GM19240 (cell line): ENCODE measurements at regions not wholly inside any gene's neighbourhood (a gene's known extent, or its start where the extent isn't known, plus 50 kb on each side); places are given as distances from the start of the nearest gene placed in this dataset.

Experiments used
- DNase-seq: peaks from one replicate; pipeline ENCODE4 v3.0.0; 2011; ENCODE audit warnings: low spot score; ENCODE audit not compliant: insufficient read length

- no peak for DNase-seq
Measured at GRCh38 chr6:147755999-147756398, 247.5 kb downstream of the SAMD5 start.

DNA sequence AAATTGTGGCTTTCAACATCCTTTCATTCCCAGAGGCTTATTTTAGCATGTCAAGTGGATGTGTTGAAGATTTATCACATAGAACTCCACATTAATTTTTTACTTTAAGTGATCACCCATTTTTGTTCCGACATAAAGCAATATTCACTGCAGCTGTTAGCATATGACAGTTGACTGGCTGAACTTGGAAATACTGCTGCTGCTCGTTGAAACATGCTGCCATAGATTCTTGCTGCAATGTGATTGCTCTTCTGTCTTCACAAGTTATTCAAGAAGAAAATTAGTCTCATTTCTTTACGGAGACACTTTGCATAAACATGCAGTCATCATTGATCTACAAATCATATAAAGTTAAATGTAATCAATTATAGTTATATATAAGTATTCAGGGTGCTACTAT lies 248.4 kb downstream of the SAMD5 start:
- DNase-seq, result no peak

DNA sequence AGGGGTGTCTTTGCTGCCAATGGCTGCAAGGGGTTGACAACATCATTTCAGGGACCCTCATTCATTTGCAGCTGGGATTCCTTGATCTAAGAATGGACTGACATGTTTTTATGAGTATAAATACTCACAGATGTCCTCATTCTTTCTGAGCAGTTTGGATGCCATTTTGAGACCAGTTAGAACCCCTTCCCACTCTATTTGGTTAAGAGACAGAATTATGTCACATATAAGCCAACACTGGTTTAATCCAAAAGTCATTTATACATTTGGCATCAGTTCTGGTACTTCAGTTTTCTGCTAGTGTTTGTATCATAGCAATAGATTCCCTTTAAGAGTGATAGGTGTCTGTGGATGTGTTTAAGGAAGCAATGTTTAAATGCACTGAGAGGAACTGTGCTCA lies 248.8 kb downstream of the SAMD5 start:
- no peak for DNase-seq

- DNase-seq, result no peak
Measured at GRCh38 chr6:147758303-147758702, 249.8 kb downstream of the SAMD5 start.

DNA sequence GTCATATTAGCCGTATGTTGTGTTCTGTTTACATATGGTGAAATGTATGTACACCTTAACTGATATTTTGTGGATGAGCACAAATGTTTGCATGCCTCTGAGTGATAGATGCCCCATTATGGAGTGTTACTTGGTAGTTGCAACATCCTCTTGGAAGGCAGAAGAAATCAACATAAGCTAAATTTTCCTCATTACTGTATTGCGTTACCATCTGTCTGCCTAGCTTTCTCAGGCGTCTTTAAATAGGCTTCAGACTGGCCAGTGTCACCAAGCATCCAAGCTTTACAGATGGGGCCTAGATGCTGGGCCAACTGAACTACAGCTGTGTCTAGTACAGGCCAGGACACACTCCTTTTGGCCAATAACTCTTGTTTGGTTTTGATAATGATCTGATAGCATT lies 250.6 kb downstream of the SAMD5 start:
- DNase-seq, result no peak

DNA sequence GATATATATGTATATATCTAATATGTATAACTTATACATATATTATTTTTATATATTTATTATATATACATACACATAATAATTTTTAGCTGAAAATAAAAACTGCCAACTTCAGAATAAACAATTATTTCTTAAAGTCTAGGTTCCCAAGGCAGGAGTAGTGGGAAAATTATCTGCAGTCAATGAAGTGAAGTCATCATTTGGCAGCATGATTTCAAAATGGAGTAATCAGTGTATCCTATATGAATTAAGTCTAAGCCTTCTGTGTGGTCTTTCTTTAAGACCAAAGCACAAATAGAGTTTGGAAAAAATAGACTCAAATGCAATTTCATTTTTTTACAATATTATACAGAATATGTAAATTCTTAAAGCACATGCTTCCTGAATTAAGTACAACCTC lies 251.0 kb downstream of the SAMD5 start:
- no peak for DNase-seq

DNA sequence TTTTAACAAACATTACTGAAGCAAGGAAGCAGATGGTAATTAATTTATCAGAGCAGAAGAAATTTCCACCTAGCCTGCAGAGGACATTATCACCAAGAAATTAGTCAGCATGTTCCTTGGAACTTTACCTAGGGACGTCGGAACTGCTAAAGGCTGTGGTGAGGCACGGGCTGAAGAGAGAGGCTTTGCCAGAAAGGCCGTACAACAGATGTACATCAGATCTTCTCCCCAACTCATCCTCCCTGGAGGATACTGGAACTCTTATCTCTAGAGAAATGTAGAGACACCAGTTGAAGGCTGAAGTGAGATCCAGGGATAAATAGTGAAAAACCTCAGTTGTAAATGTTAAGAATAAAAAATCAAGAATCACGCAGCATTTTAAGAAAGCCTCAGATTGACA lies 257.1 kb downstream of the SAMD5 start:
- no peak for DNase-seq

- no peak for DNase-seq
Measured at GRCh38 chr6:147768969-147769368, 260.5 kb downstream of the SAMD5 start.

DNA sequence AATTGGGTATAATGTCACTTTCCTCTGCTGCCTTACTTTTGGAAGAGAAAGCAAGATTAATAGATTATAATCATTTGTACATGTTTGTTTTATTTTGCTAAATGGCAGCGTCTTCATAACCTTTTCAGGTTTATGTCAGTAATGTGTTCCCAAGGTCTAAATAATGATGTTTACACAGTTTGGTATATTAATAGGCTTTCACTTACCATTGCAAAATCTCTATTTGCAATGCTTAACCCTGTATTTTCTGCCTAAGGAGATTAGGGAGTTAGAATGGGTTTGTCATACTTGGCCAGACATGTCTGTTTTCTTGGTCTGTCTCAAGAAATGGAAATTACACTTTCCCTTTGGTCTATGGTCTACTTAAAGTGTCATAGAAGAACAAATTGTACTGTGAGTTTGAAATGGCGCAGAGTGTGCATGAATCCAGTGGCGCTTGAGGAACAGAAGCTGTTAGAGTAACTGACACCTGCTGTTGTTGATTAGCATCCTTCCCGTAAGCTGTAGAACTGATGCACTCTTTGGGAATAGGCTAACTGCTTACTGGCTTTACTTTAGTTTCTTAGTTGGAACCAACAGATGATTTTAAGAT lies 261.1 kb downstream of the SAMD5 start:
- DNase-seq, result no peak

GRCh38 chr6:147770221-147770620 lies 261.7 kb downstream of the SAMD5 start:
- DNase-seq, result no peak

- DNase-seq, result no peak
Measured at GRCh38 chr6:147772724-147773123, 264.2 kb downstream of the SAMD5 start.

GRCh38 chr6:147774856-147775255 lies 266.4 kb downstream of the SAMD5 start:
- no peak for DNase-seq

DNA sequence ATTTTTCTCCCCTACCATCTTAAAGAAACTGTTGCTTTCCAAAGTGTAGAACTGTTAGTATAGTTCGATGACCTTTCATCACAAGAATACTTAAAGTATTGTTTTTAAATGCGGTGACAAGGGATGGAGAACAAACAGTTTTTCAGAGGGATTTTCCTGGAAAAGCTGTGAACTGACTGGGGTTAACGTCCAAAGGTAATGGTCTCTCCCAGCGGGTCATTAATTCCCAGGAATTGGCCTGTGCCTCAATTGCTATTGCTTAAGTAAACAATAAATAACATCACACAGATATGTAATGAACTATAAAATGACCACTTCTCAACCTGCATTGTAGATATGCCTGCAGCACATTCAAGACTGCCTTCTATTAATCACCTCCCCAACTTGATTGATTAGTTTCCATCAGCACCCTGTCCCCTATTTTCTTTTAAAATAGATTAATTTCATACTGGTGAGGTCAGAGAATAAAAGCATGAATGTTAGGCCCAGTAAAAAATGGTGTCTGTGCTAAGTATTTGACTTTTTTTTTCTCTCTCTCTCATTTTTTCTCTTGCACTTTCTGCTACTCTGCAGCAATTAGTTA lies 268.2 kb downstream of the SAMD5 start:
- no peak for DNase-seq

- no peak for DNase-seq
Measured at GRCh38 chr6:147779624-147780023, 271.1 kb downstream of the SAMD5 start.

DNA sequence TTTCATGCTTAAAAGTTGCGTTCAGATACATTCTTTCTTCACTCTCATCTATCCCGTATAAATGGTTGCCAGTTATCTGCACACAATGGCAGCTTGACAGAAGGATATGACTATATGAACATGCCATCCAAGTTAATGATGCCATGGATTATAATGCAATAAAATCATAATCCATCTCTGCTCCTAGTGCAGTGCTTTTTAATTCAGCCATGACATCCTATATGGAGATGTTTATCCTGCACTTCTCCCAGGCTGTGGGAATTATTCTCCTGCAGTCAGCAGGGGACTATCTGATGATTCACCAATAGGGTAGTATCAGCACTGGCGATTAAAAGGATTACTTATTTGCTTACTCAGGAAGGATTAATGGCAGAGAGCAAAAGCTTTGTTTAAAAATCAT lies 273.8 kb downstream of the SAMD5 start:
- DNase-seq, result no peak

DNA sequence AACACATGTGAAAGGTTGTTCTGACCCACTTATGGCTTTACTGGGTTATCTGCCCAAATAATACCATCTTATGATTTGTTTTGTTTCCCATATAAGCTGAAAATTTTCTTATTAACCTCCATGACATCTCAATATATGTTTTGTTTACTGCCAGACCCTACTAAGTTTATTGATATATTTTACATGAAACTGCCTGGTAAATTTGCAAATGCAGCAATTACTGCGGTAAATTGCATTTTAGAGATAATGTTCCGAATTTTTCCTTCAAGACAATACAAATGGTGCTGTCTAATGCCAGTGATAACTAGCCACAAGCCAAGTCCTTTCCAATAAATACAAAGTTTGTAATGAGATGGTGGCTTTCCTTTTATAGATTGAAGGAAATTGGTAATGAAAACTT lies 275.9 kb downstream of the SAMD5 start:
- DNase-seq, result no peak

- no peak for DNase-seq
Measured at GRCh38 chr6:147787417-147787816, 278.9 kb downstream of the SAMD5 start.

DNA sequence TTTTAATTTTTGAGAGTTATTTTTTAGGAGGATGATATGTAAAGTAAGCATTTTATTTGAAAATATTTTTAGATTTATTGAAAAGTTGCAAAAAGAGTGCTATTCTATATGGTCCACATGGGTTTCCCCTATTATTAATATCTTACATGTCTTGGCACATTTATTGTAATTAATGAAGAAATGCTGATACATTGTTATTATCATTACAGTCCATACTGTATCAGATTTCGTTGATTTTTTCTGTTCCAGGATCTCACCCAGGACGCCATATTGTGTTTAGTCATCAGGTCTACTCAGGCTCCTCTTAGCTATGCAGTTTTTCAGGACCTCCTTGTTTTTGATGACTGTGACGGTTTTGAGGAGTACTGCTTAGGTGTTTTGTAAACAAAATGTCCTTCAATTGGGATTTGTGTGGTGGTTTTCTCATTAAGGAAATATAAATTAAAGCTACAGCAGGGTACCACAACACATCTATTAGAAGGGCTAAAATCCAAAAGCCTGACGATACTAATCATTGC lies 281.0 kb downstream of the SAMD5 start:
- no peak for DNase-seq

- no peak for DNase-seq
Measured at GRCh38 chr6:147793871-147794643, 285.6 kb downstream of the SAMD5 start.

DNA sequence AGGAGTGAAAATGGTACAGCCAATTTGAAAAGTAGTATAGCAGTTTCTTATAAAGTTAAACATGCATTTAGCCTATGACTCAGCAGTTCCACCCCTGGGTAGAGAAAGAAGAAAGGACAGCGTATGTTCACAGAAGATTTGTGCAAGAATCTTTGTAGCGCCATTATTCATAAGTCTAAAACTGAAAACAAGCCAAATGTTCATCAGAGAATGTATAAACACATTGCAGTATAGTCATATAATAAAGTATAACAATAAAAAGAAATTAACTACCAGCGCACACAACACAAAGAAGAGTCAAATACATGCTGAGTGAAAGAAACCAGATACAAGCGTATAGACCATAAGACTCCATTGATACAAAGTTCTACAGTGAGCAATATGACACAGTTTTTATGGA lies 294.0 kb downstream of the SAMD5 start:
- no peak for DNase-seq

DNA sequence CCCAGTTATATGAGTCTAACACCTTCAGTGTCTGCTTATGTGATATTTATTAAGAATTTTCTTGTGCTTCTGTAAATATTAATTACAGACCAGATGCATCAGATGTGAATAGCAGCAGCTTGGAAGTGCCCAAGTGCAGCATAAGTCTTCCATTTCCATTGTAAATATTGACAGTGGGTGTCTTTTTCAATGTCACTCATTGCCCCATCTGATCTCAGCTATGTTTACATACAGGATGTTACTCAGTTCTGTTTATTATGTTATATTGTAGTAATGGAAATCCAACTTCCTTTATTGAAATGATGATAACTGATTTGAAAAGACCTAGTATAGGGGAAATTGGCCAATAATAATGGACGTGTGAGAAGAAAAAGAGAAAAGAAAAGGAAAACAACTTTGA lies 296.7 kb downstream of the SAMD5 start:
- no peak for DNase-seq

GRCh38 chr6:147806697-147807096 lies 298.2 kb downstream of the SAMD5 start:
- no peak for DNase-seq

- no peak for DNase-seq
Measured at GRCh38 chr6:147808640-147809039, 300.1 kb downstream of the SAMD5 start.
